Ascending aorta (tissue), 2 donors: ENCODE measurements at regions not wholly inside any gene's neighbourhood (a gene's known extent, or its start where the extent isn't known, plus 50 kb on each side); places are given as distances from the start of the nearest gene placed in this dataset.
"Not testable (repeated sequence)": the region's sequence is repeated elsewhere in the genome, so short reads cannot be mapped to it uniquely, and the experiment has no call there.

Experiments used
- DNase-seq, 2 donors: peaks; one replicate each; pipeline ENCODE4 v3.0.0-alpha.2; 2019; ENCODE audit warnings: low spot score in 2 of 2
- H3K27ac ChIP-seq, 2 donors: fragments of 200-600 bp; sonication (generic); one replicate each; pipeline ENCODE4 v1.5.1; 2016 to 2017; ENCODE audit warnings: mild to moderate bottlenecking in 1 of 2
- H3K27me3 ChIP-seq: fragments of 200-600 bp; sonication (generic); one replicate; pipeline ENCODE4 v1.5.1; 2017
- H3K36me3 ChIP-seq, 2 donors: fragments of 200-600 bp; sonication (generic); one replicate each; pipeline ENCODE4 v1.5.1; 2016
- H3K4me1 ChIP-seq, 2 donors: fragments of 200-600 bp; sonication (generic); one replicate each; pipeline ENCODE4 v1.5.1; 2016 to 2017; ENCODE audit warnings: mild to moderate bottlenecking in 1 of 2
- H3K4me3 ChIP-seq, 2 donors: fragments of 200-600 bp; sonication (generic); one replicate each; pipeline ENCODE4 v1.5.1; 2016 to 2017; ENCODE audit warnings: mild to moderate bottlenecking in 1 of 2
- H3K9me3 ChIP-seq, 2 donors: fragments of 200-600 bp; sonication (generic); one replicate each; pipeline ENCODE4 v1.5.1; 2016
- intact Hi-C: fragments of 100-400 bp; cut with DNase I; formaldehyde crosslinking; loops from one replicate; pipeline ENCODE4 v1.15.1; 2023
- TF ChIP-seq, protein P1 (sequence below), 3 experiments: fragments of 200-600 bp in 2 of 3; fragments of 450-650 bp in 1 of 3; sonication (generic) in 2 of 3; IDR thresholded peaks; one replicate each; pipeline ENCODE4 v1.5.1; 2016 to 2019; ENCODE audit warnings: antibody characterized with exemption in 3 of 3, mild to moderate bottlenecking in 1 of 3, moderate library complexity in 1 of 3

DNA sequence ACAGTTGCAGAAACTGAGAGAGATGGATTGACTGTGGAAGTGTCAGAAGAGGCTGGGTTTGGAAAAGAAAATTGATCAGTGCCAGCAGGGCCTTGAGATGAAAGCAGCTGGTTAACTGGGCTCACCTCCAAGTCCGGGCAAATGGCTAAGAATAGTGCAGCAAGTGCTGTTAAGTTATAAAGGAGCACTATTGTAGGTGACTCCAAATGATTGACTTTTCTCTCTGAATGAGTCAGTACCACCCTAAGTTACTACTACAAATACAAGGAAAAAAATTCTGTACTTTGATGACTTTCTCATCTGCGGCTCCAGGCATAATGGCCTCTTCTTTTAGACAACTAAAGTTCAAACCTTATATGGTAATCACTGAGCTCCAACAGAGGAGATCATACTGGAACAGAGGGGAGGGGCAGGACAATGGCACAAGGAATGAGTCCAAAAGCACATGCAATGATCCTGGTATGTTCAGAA is 733.4 kb upstream of the INTU start:
- H3K4me1 ChIP-seq: peaks cover 0 to 8% of the 10 kb centered on the region in 2 donors
- no peaks in the 10 kb centered on the region for H3K27me3 ChIP-seq
- intact Hi-C loops: loop anchor here (5.0 to 10.0 kb wide), 2 partner anchors 62 to 595 kb away; no protein-coding TSS in a partner anchor
- peak in 1 of 2 donors; percentile 76 for DNase-seq
- no peaks in the 10 kb centered on the region for H3K9me3 ChIP-seq
- TF ChIP-seq, protein P1, sequence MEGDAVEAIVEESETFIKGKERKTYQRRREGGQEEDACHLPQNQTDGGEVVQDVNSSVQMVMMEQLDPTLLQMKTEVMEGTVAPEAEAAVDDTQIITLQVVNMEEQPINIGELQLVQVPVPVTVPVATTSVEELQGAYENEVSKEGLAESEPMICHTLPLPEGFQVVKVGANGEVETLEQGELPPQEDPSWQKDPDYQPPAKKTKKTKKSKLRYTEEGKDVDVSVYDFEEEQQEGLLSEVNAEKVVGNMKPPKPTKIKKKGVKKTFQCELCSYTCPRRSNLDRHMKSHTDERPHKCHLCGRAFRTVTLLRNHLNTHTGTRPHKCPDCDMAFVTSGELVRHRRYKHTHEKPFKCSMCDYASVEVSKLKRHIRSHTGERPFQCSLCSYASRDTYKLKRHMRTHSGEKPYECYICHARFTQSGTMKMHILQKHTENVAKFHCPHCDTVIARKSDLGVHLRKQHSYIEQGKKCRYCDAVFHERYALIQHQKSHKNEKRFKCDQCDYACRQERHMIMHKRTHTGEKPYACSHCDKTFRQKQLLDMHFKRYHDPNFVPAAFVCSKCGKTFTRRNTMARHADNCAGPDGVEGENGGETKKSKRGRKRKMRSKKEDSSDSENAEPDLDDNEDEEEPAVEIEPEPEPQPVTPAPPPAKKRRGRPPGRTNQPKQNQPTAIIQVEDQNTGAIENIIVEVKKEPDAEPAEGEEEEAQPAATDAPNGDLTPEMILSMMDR (IDR thresholded peaks at IDR 0.05): no peak
- H3K4me3 ChIP-seq: no peak overlapping the region
- H3K27ac ChIP-seq: peak overlapping the region; percentile 58 to 90
- H3K36me3 ChIP-seq: no peaks in the 10 kb centered on the region

DNA sequence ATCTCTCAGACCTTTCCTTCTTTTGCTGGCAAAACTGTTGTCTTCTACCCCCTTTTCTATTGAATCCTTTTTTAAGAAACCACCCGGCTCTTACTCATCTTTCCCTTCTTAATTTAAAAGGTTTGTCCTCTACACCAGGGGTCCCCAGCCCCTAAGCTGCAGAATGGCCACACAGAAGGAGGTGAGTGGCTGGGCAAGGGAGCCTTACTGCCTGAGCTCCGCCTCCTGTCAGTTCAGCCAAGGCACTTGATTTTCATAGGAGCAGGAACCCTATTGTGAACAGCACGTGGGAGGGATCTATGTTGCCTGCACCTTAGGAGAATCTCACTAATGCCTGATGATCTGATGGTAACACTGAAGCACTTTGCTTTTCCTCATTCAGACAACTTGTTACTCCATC is 726.3 kb upstream of the INTU start:
- H3K27me3 ChIP-seq: no peaks in the 10 kb centered on the region
- H3K36me3 ChIP-seq: no peaks in the 10 kb centered on the region
- TF ChIP-seq, protein P1 (IDR thresholded peaks at IDR 0.05): no peak
- H3K27ac ChIP-seq: no peak overlapping the region
- no peak overlapping the region for H3K4me3 ChIP-seq
- no peaks in the 10 kb centered on the region for H3K9me3 ChIP-seq
- no peak for DNase-seq
- H3K4me1 ChIP-seq: peaks cover 0 to 3% of the 10 kb centered on the region in 2 donors
- intact Hi-C loops: no loop called here

DNA sequence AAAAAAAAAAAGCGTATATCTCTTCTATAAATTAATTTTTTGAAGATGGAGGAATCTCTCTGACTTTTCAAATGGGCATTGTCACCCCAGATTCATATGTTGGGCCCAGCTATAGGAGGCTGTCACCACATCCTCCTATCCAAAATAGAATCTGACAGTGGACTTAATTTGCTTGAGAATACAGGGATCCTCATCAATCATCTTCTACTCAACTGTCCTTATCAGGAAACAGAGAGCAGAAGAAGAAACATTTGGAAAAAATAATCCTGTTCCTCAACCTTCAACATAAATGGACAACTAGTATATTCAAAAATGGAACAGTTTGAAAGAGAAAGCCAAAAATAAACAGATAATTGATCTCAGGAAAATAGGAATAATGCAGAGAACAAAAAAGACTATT is 725.4 kb upstream of the INTU start:
- intact Hi-C loops: no loop called here
- peaks cover 0 to 3% of the 10 kb centered on the region in 2 donors for H3K4me1 ChIP-seq
- no peak overlapping the region for H3K27ac ChIP-seq
- H3K36me3 ChIP-seq: no peaks in the 10 kb centered on the region
- no peak overlapping the region for H3K4me3 ChIP-seq
- DNase-seq: no peak
- H3K27me3 ChIP-seq: no peaks in the 10 kb centered on the region
- no peaks in the 10 kb centered on the region for H3K9me3 ChIP-seq
- TF ChIP-seq, protein P1 (IDR thresholded peaks at IDR 0.05): no peak

DNA sequence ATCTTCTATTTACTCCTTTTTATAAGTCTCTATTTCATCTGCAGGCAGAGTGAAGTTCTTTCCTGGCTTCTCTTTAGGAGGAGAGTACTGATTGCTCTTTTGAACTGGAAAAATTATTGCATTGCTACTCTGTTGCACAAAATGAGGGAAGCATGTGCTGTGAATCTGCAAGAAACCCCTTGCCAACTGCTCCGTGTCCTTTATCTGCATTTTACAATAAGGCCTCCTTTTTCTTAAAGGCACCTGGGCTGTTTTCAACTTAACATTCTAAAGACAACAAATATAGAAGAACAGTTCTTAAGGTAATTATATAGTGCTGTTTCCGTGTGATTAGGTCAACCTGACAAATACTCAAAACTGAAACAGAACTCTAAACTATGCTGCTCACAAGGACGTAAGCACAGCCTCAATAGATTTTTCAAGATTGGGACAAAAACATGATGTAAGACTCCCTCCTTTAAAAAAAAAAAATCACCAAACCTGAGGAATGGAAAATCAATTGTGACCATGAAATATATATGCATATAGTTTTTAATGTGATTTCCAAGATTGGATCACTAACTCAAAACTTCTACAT is 716.6 kb upstream of the INTU start:
- DNase-seq: no peak
- H3K36me3 ChIP-seq: no peaks in the 10 kb centered on the region
- peaks cover 0 to 5% of the 10 kb centered on the region in 2 donors for H3K4me1 ChIP-seq
- TF ChIP-seq, protein P1 (IDR thresholded peaks at IDR 0.05): no peak
- no peaks in the 10 kb centered on the region for H3K27me3 ChIP-seq
- intact Hi-C loops: no loop called here
- H3K4me3 ChIP-seq: peak overlapping the region; percentile 31 to 44
- H3K27ac ChIP-seq: no peak overlapping the region
- no peaks in the 10 kb centered on the region for H3K9me3 ChIP-seq

DNA sequence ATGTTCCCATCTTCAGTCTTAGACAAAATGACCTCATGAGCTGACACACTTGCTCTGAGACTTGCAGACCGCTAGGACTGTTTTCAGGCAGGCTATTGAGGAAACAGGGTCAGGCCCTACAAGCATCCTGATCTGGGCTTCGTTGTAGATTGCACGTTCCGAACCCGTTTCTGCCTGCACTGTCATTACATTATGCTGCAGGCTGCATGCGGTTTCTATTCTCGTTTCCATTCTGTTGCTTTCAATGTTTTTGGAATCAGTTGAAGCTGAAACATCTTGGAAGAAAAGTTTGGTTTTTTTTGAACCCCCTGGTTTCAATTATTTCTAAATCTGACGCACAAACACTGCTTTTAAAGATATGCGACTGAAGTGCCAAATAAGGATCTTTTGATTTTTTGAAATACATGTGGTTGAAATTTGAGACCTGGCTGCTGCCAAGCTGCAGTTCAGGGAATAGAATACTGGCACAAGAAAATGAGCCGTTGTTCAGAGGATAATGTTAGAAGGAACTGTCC is 716.1 kb upstream of the INTU start:
- Histone ChIP-seq H3K4me1 (peaks cover 0 to 5% of the 10 kb centered on the region in 2 donors), H3K27ac (no peak overlapping the region), H3K27me3 (no peaks in the 10 kb centered on the region), H3K4me3 (peak overlapping the region; percentile 31 to 44), H3K36me3 (no peaks in the 10 kb centered on the region), H3K9me3 (no peaks in the 10 kb centered on the region)
- intact Hi-C loops: no loop called here
- no peak for DNase-seq
- TF ChIP-seq, protein P1 (IDR thresholded peaks at IDR 0.05): no peak

DNA sequence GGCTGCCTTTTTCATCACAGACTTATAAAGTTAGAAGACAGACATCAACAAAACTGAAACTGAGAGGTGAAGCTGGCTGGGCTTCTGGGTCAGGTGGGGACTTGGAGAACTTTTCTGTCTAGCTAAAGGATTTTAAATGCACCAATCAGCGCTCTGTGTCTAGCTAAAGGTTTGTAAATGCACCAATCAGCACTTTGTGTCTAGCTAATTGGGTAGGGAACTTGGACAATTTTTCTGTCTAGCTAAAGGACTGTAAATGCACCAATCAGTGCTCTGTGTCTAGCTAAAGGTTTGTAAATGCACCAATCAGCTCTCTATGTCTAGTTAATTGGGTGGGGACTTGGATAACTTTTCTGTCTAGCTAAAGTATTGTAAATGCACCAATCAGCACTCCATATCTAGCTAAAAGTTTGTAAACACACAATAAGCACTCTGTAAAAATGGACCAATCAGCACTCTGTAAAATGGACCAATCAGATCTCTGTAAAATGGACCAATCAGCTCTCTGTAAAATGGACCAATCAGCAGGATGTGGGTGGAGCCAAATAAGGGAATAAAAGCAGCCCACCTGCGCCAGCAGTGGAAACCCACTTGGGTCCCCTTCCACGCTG is 710.3 kb upstream of the INTU start:
- intact Hi-C loops, H3K36me3 ChIP-seq, H3K4me1 ChIP-seq, H3K27ac ChIP-seq, H3K27me3 ChIP-seq, DNase-seq, H3K4me3 ChIP-seq, H3K9me3 ChIP-seq: not testable (repeated sequence)
